ENCODE measurements at regions not wholly inside any gene's neighbourhood (a gene's known extent, or its start where the extent isn't known, plus 50 kb on each side); places are given as distances from the start of the nearest gene placed in this dataset.

- no peak for TF ChIP-seq POLR2A (IDR thresholded peaks at IDR 0.05; ENCODE audit: low read length)
- no peak for TF ChIP-seq GATA1 (IDR thresholded peaks at IDR 0.05; ENCODE audit: low read depth, low read length)
Measured at GRCh38 chr11:25816411-25816810, 515.5 kb upstream of the ANO3 start.

Data from erythroblast (primary cell).